ENCODE measurements at regions not wholly inside any gene's neighbourhood (a gene's known extent, or its start where the extent isn't known, plus 50 kb on each side); places are given as distances from the start of the nearest gene placed in this dataset.
A peak's percentile ranks its signal among the peaks of the same experiment; 100 is the strongest.
"Not testable (repeated sequence)": the region's sequence is repeated elsewhere in the genome, so short reads cannot be mapped to it uniquely, and the experiment has no call there.

DNA sequence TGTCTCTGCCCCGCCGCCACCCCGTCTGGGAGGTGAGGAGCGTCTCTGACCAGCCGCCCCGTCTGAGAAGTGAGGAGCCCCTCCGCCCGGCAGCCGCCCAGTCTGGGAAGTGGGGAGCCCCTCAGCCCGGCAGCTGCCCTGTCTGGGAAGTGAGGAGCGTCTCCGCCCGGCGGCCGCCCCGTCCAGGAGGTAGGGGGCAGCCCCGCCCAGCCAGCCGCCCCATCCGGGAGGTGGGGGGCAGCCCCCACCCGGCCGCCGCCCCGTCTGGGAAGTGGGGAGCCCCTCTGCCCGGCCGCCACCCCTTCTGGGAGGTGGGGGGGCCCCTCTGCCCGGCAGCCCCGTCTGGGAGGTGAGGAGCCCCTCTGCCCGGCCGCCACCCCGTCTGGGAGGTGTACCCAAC, 59.1 kb upstream of the TENM4 start:
- not testable (repeated sequence) for H3K4me3 ChIP-seq (ENCODE audit: low read depth in 1 of 3, low read length in 3 of 3); DNase-seq; H3K27me3 ChIP-seq (ENCODE audit: control insufficient read depth in 3 of 3, insufficient read depth in 3 of 3, low read length in 3 of 3); FAIRE-seq; H3K36me3 ChIP-seq (ENCODE audit: control insufficient read depth in 3 of 3, insufficient read depth in 2 of 3, low read depth in 1 of 3, low read length in 3 of 3); H3K27ac ChIP-seq (ENCODE audit: low read depth in 1 of 3, low read length in 2 of 3)
- peaks cover 0 to 15% (median 0%) of the 10 kb centered on the region in 3 donors for H3K4me1 ChIP-seq (ENCODE audit: control insufficient read depth in 3 of 3, insufficient read depth in 2 of 3, low read depth in 1 of 3, low read length in 2 of 3)
- H3K9me3 ChIP-seq (ENCODE audit: control insufficient read depth in 2 of 2, insufficient read depth in 1 of 2, low read depth in 1 of 2, low read length in 1 of 2), result peaks cover 0 to 14% of the 10 kb centered on the region in 2 donors
- WGBS, 3 donors, result 87 to 92% (median 88%) methylated on average over 18 to 30 of the region's 30 CpGs

- DNase-seq (no peak), FAIRE-seq (no peak)
- 63 to 71% (median 65%) methylated on average over 4 of the region's 4 CpGs for WGBS, 3 donors
- Histone ChIP-seq H3K27me3 (ENCODE audit: control insufficient read depth in 3 of 3, insufficient read depth in 3 of 3, low read length in 3 of 3) (no peaks in the 10 kb centered on the region), H3K9me3 (ENCODE audit: control insufficient read depth in 2 of 2, insufficient read depth in 1 of 2, low read depth in 1 of 2, low read length in 1 of 2) (peaks cover 0 to 14% of the 10 kb centered on the region in 2 donors), H3K27ac (ENCODE audit: low read depth in 1 of 3, low read length in 2 of 3) (no peak overlapping the region), H3K4me1 (ENCODE audit: control insufficient read depth in 3 of 3, insufficient read depth in 2 of 3, low read depth in 1 of 3, low read length in 2 of 3) (peaks cover 0 to 15% (median 0%) of the 10 kb centered on the region in 3 donors), H3K36me3 (ENCODE audit: control insufficient read depth in 3 of 3, insufficient read depth in 2 of 3, low read depth in 1 of 3, low read length in 3 of 3) (no peaks in the 10 kb centered on the region), H3K4me3 (ENCODE audit: low read depth in 1 of 3, low read length in 3 of 3) (no peak overlapping the region)
Measured at GRCh38 chr11:79498667-79499066, 57.8 kb upstream of the TENM4 start.

DNA sequence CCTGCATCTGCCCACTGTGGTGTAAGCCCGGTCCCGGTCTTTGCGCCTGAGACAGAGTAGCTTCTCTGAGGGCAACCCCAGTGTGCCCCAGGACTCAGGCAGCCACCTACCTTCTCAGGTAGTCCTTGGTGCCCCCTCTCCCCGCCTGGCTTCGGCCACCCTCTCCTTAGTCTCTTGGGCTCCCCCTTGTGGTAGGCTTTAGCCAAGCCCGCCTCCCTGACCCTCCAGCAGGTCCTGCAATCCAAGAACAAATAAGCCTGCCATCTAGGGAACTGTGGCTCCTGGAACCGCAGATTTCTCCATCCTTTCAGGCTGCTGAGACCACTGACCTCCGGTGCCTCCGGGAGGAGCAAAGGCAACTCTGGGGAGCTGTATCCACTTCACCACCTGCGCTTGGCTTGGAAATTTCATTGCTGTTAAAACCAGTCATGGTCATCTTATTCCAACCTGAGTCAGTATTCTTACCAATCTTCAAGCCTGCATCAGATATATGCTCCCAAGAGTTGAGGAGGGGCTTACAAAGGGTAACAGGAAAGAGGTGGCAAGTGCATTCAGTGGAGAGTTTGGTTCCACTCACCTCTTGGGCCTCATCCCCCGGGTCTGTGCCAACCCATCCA, 52.8 kb upstream of the TENM4 start:
- FAIRE-seq (no peak), DNase-seq (peak; percentile 56 to 81)
- Histone ChIP-seq H3K36me3 (ENCODE audit: control insufficient read depth in 3 of 3, insufficient read depth in 2 of 3, low read depth in 1 of 3, low read length in 3 of 3) (no peaks in the 10 kb centered on the region), H3K9me3 (ENCODE audit: control insufficient read depth in 2 of 2, insufficient read depth in 1 of 2, low read depth in 1 of 2, low read length in 1 of 2) (peaks cover 0 to 9% of the 10 kb centered on the region in 2 donors), H3K27me3 (ENCODE audit: control insufficient read depth in 3 of 3, insufficient read depth in 3 of 3, low read length in 3 of 3) (no peaks in the 10 kb centered on the region), H3K27ac (ENCODE audit: low read depth in 1 of 3, low read length in 2 of 3) (no peak overlapping the region), H3K4me1 (ENCODE audit: control insufficient read depth in 3 of 3, insufficient read depth in 2 of 3, low read depth in 1 of 3, low read length in 2 of 3) (no peaks in the 10 kb centered on the region), H3K4me3 (ENCODE audit: low read depth in 1 of 3, low read length in 3 of 3) (no peak overlapping the region)
- WGBS, 3 donors, result 22 to 26% (median 22%) methylated on average over 11 of the region's 11 CpGs

- 59 to 72% (median 67%) methylated on average over 4 of the region's 4 CpGs for WGBS, 3 donors
- Histone ChIP-seq H3K27me3 (ENCODE audit: control insufficient read depth in 3 of 3, insufficient read depth in 3 of 3, low read length in 3 of 3) (no peaks in the 10 kb centered on the region), H3K4me1 (ENCODE audit: control insufficient read depth in 3 of 3, insufficient read depth in 2 of 3, low read depth in 1 of 3, low read length in 2 of 3) (no peaks in the 10 kb centered on the region), H3K4me3 (ENCODE audit: low read depth in 1 of 3, low read length in 3 of 3) (no peak overlapping the region), H3K9me3 (ENCODE audit: control insufficient read depth in 2 of 2, insufficient read depth in 1 of 2, low read depth in 1 of 2, low read length in 1 of 2) (peaks cover 0 to under 1% of the 10 kb centered on the region in 2 donors), H3K36me3 (ENCODE audit: control insufficient read depth in 3 of 3, insufficient read depth in 2 of 3, low read depth in 1 of 3, low read length in 3 of 3) (no peaks in the 10 kb centered on the region), H3K27ac (ENCODE audit: low read depth in 1 of 3, low read length in 2 of 3) (no peak overlapping the region)
- DNase-seq, result no peak
- FAIRE-seq, result no peak
Measured at GRCh38 chr11:79492008-79492407, 51.2 kb upstream of the TENM4 start.

All from small intestine (tissue), 7 donors.